A204.1 (cell line): ENCODE measurements at regions not wholly inside any gene's neighbourhood (a gene's known extent, or its start where the extent isn't known, plus 50 kb on each side); places are given as distances from the start of the nearest gene placed in this dataset.

Experiments used
- FAIRE-seq: peaks from 2 replicates; lab custom pipeline; 2012; peaks lifted over from hg19 to GRCh38; lab: Jason Lieb, UNC

- no peak for FAIRE-seq
These were observed 186.2 kb downstream of the ADSS2 start for GRCh38 chr1:244265507-244265906.

- FAIRE-seq, result no peak
These were observed 182.5 kb downstream of the ADSS2 start for GRCh38 chr1:244269169-244269568.

GRCh38 chr1:244271004-244271403 is 180.7 kb downstream of the ADSS2 start:
- no peak for FAIRE-seq

- FAIRE-seq, result peak; percentile 16
These were observed 179.9 kb downstream of the ADSS2 start for GRCh38 chr1:244271691-244272308.

- no peak for FAIRE-seq
These were observed 179.0 kb downstream of the ADSS2 start for GRCh38 chr1:244272471-244273261.

DNA sequence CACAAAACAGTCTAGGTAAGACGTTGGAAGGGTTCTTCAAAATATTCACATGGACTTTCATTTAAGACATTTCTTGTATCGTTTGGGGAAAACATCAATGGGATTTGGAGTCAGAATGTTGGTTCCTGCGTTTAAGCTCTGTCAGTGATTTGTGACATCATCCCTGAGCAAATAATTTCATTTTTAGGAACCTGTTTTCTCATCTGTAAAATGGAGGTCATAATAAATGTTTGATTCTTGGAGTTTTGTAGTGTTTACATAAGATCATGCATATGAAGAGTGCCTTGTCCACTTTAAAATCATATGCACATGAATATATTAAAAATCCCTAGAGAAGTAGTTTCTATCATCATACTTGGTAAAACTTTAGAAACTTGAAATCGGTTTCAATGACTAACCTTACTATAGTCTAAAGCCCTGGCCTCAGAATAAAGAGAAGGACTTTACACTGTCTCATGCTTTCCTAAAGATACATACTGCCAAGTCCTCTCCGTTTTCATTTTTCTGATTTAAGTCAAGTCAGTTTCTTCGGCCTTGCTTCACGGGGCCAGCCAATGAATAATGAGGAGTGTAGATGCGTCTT is 178.4 kb downstream of the ADSS2 start:
- peak; percentile 99 for FAIRE-seq

DNA sequence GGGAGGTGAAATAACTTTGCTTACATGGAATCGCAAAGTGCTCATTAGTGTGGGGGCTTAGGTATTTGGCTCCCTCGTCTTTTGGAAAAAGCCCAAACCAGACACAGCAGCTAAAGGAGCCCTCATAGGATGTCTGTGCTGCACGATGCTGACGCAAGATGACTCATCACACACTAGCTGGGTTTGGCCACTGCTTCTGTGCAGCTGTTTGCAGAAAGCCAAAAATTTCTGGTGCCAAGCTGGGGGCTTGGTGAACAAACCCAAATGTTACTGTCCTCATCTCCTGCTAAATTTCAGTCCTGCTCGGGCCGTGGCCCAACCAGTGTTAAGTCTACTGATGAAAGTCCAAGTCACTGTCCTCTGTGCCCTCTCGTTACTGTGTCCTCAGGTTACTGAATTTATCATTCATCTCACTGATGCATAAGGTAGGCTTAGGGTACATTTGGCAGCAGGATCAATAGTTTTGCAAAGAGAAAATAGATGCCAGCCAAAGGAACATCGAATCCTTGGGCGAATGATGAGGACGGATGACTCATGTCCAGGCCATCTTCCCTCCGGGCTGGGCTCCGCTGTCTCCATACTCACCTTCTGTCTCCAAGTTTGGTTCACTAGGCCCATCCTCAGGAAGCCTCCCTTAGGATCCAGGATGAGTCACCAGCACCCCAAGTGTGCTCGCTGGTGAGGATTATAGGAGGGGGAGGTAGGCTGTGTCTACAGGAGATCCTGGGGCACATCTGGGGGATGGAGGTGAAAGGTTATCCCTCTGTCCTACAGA is 177.7 kb downstream of the ADSS2 start:
- FAIRE-seq, result no peak

DNA sequence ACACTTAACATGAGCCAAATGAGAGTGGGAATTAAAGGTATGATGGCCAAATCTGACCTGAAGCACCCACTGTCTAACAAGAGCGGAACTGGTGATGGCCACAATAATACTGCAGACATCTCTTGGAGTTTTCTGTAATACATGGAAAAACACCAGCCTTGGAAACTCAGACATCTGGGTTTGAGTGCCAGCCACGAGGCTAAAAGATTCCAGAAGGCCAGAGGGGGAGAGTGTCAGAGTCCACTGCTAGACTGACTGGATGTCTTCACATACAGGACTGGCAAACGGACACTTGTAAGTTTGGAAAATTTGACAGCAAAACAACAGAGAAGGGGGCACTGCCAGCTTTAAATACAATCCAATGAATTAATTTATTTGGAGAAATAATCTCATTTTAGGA is 175.1 kb downstream of the ADSS2 start:
- FAIRE-seq, result no peak

GRCh38 chr1:244280201-244280600 is 171.5 kb downstream of the ADSS2 start:
- FAIRE-seq, result no peak

GRCh38 chr1:244280859-244281258 is 170.8 kb downstream of the ADSS2 start:
- FAIRE-seq, result no peak

- FAIRE-seq, result no peak
These were observed 167.9 kb downstream of the ADSS2 start for GRCh38 chr1:244283772-244284171.

- FAIRE-seq, result no peak
These were observed 167.0 kb downstream of the ADSS2 start for GRCh38 chr1:244284641-244285156.

DNA sequence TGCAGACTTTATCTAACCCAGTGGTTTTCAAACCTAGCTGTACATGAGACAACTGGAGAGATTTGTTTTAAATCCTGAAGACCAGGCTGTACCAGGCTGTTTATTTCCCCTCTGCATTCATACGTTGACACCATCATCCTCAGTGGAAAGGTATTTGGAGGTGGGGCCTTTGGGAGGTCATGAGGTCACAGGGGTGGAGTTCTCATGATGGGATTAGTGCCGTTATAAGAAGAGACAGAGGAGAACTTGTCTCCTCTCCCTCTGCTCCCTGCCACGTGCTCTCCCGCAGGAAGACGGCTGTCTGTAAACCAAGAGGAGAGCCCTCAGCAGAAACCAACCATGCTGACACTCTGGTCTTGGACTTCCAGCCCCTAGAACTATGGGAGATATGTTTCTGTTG is 165.4 kb downstream of the ADSS2 start:
- FAIRE-seq, result no peak

GRCh38 chr1:244287726-244288125 is 164.0 kb downstream of the ADSS2 start:
- FAIRE-seq, result no peak

- FAIRE-seq, result no peak
These were observed 163.0 kb downstream of the ADSS2 start for GRCh38 chr1:244288663-244289062.

DNA sequence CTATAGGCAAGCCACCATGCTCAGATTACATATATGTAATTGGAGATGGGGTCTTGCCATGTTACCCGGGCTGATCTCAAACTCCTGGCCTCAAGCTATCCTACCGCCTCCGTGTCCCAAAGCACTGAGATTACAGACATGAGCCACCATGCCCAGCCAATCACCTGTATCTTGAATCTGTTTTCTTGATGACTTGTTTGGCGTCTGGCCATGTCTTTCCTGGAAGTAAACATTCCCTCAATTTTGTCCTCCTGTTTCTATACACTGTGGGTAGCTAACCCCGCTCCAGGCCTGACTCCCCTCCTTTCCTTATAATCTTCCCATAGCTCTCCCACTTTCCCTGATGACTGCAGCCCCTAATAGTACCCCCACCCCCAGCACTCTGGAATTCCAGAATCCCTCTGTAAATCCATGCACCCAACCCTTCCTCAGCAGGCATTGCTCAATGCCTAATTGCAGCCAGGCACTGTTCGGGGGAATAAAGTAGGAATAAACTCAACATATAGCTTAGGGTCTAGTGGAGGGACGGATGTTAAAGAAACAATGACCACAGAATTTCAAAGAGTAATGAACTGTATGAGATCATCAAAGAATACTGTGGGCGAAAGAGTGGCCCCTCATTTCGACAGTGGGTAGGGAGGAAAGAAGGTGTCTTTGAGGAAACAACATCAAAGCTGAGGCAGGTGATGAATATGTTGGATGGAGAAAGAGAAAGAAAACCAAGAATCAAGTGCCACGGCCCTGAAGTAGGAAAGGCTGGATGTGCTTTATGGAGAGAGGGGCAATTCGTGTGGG is 161.5 kb downstream of the ADSS2 start:
- no peak for FAIRE-seq

- no peak for FAIRE-seq
These were observed 160.2 kb downstream of the ADSS2 start for GRCh38 chr1:244291236-244292201.

DNA sequence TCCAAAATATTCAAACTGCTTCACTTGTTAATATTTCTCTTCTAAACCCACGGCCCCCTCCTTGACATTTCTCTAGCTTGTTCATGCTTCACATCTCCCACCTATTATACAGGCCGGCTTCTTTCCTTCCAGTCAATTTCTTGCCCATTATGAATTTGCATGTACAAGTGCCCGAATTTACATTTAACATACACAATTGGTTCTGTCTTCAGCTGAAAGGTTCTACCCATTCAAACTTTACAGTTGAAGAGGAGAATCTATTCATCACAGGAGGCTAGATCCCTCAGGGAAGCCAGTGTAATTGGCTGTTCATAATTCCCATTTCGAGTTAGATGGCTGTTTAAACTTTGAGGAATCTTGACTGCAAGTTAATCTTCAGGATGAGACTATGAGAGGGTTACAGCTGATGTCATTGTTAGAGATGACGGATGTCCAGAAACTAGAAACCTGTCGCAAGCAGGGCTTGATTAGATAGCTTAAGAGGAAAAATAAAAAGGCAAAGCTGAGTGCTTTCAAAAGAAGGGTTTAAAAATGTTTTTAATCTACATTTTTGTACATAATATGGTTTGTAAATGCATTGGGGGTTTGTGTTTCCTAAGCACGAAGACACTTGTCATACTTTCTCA is 157.0 kb downstream of the ADSS2 start:
- no peak for FAIRE-seq

- no peak for FAIRE-seq
These were observed 155.7 kb downstream of the ADSS2 start for GRCh38 chr1:244296003-244296402.

- FAIRE-seq, result no peak
These were observed 155.3 kb downstream of the ADSS2 start for GRCh38 chr1:244296447-244296846.
